Mucosa of rectum (tissue), 2 donors: ENCODE measurements at regions not wholly inside any gene's neighbourhood (a gene's known extent, or its start where the extent isn't known, plus 50 kb on each side); places are given as distances from the start of the nearest gene placed in this dataset.

Source experiments
- H3K27ac ChIP-seq, 2 donors: one replicate each; pipeline ENCODE4 v1.7.0; 2013; ENCODE audit warnings: inconsistent platforms in 2 of 2, low read depth in 2 of 2, low read length in 2 of 2
- H3K27me3 ChIP-seq, 2 donors: one replicate each; pipeline ENCODE4 v1.7.0; 2013; ENCODE audit warnings: low read length in 2 of 2; ENCODE audit not compliant: control insufficient read depth in 2 of 2, insufficient read depth in 2 of 2
- H3K36me3 ChIP-seq, 2 donors: one replicate each; pipeline ENCODE4 v1.7.0; 2013; ENCODE audit warnings: low read length in 2 of 2; ENCODE audit not compliant: control insufficient read depth in 2 of 2, insufficient read depth in 2 of 2
- H3K4me1 ChIP-seq, 2 donors: one replicate each; pipeline ENCODE4 v1.7.0; 2013; ENCODE audit warnings: low read length in 2 of 2, mild to moderate bottlenecking in 1 of 2; ENCODE audit not compliant: control insufficient read depth in 2 of 2, insufficient read depth in 2 of 2
- H3K4me3 ChIP-seq, 2 donors: one replicate each; pipeline ENCODE4 v1.7.0; 2013; ENCODE audit warnings: low read length in 2 of 2
- H3K9ac ChIP-seq, 2 donors: one replicate each; pipeline ENCODE4 v1.7.0; 2013; ENCODE audit warnings: low read length in 2 of 2, low read depth in 1 of 2, mild to moderate bottlenecking in 1 of 2
- H3K9me3 ChIP-seq, 2 donors: one replicate each; pipeline ENCODE4 v1.7.0; 2013; ENCODE audit warnings: low read length in 2 of 2; ENCODE audit not compliant: control insufficient read depth in 2 of 2
- donor health status: healthy.
- donor health status: Normal muscosa, but diverticular disease.

DNA sequence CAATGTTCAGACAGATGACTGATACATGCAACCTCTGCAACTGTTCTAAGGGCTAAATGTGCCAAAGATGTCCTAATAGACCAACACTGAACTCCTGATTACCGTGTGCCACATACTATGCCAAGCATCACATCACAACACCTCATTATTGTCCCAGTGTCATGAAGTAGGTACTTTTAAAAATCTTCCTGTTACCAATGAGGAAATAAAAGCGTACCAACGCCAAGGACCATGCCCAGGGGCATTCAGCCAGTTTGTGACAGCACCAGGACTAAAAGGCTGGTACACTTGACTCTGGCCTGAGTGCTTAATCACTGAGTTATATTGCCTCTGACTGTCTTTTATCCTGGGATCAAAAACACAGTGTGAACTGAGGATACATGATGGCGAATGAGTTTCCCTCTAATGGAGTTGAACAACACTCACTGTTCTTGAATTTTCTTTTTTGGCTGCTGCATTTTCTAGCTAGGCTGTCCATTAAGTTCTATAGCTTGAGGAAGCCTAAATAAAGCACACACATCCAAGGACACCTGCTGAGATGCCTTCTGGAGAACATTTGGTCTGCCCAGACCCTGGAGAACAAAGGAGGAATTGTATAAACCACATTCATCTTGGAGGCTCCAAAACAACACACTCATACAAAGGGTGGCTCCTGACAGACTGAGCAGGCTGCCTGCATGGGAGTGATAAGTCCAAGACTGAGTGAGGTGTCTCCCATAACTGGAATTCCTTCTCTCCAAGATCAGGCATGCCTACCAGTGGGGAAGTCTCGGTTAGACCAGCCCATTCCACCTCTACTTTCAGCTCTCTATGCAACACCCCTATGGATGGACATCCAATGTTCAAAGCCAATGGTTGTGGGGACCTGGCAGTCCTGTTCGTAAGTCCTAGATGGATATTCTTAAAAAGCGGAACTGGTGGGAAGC lies 126.7 kb upstream of the PRICKLE2 start:
- Histone ChIP-seq H3K36me3 (no peaks in the 10 kb centered on the region), H3K4me1 (no peaks in the 10 kb centered on the region), H3K4me3 (no peak overlapping the region), H3K27me3 (no peaks in the 10 kb centered on the region), H3K27ac (peak overlapping the region in 1 of 2 donors; percentile 2), H3K9ac (no peak overlapping the region), H3K9me3 (no peaks in the 10 kb centered on the region)

DNA sequence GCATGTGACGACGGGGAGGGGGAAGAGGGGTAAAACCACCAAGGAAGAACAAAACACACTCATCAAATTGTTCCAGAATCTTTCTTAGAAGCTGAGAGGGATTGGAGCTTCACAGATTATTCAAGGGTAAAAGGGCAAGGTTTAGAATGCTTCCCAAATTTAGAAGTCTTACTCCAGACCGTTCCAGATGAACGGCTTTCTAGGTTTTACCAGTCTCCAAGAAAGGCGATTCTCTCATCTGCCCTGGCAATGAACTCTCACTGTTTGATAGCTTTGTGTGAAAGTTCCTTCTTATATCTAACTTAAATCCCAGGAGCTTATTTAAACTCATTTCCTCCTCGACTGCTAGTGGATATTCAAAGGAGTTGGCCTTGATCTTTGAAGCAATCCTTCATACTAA lies 124.3 kb upstream of the PRICKLE2 start:
- Histone ChIP-seq H3K27me3 (no peaks in the 10 kb centered on the region), H3K9ac (no peak overlapping the region), H3K9me3 (no peaks in the 10 kb centered on the region), H3K27ac (no peak overlapping the region), H3K4me1 (peaks cover 0 to 2% of the 10 kb centered on the region in 2 donors), H3K4me3 (no peak overlapping the region), H3K36me3 (no peaks in the 10 kb centered on the region)

DNA sequence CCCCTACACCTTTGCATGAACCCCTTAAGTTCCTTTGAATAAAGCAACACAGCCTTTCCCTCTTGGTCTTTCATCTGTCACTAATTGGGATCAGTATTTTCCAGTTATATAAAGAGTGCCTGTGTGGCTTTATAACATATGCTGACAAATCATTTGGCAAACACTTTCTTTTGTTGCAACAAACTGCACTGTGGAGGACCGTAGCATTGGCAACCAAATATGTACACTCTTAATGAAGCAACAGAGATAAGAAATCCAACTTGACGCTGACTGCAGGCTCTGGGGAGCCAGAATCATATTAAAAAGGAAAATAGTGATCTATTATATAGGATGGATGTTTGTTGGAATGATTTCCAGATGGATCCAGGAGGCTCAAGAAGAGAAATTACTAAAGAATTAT lies 120.1 kb upstream of the PRICKLE2 start:
- H3K4me3 ChIP-seq = no peak overlapping the region
- no peak overlapping the region for H3K9ac ChIP-seq
- H3K9me3 ChIP-seq = no peaks in the 10 kb centered on the region
- H3K4me1 ChIP-seq = peaks cover 0 to 2% of the 10 kb centered on the region in 2 donors
- peak overlapping the region; percentile 20 to 42 for H3K27ac ChIP-seq
- no peaks in the 10 kb centered on the region for H3K27me3 ChIP-seq
- no peaks in the 10 kb centered on the region for H3K36me3 ChIP-seq

DNA sequence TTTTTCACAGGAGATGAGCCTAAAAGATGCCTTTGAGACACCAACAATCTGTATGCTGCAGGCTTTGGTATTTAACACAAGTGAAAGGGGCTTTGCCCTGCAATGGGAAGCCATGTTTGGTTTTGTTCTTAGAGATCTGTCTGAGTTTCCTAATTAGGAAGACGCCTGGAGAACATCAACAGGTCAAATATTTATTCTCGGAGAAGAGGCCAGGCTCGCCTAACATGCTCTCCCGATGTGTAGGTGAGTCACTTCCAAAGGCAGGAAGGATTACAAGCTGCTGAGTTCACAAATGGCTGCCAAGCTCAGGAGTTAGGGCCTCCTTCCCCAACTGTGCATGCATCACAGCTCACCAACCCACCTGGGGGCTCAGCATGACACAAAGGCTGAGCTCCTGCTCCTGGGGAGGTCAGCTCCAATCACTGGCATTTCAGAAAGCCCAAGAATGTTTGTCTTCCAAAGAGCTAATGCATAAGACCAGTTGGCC lies 119.5 kb upstream of the PRICKLE2 start:
- peaks cover 0 to 2% of the 10 kb centered on the region in 2 donors for H3K4me1 ChIP-seq
- no peaks in the 10 kb centered on the region for H3K36me3 ChIP-seq
- no peak overlapping the region for H3K4me3 ChIP-seq
- H3K27ac ChIP-seq = peak overlapping the region; percentile 35 to 43
- no peak overlapping the region for H3K9ac ChIP-seq
- H3K27me3 ChIP-seq = no peaks in the 10 kb centered on the region
- H3K9me3 ChIP-seq = no peaks in the 10 kb centered on the region

DNA sequence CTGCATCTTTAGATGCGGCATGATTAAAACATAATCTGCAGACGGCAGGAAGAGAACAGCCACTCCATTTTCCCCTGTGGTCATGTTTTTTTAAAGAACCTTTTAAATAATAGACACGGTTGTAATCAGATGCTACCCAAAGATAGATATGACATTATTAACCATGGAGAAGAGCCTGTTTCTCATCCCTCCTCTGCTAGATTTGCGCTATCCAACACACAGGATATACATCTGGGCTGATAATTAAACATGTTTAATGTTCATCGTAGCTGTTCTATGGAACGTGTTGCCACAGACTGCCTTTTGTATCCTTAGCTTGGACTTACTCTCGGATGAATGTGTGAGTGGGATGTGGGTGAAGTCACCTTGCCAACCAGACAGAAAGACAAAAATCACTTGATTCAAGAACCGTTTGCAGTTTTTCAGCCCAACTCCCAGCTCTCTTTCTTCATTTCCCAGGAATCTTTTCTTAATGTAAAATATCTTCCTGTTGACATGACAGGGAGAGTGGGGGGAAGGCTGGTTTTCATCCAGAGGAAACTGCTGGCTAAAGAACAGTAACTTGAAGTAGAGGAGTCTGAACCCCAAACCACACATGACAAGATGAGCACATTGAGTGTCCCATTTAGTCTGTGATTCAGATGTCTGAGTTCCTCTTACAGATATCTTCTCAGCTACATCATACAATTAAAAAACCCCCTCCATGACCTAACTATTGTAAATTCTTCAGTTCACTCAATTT lies 118.6 kb upstream of the PRICKLE2 start:
- H3K9me3 ChIP-seq = no peaks in the 10 kb centered on the region
- H3K27ac ChIP-seq = peak overlapping the region; percentile 11 to 43
- no peaks in the 10 kb centered on the region for H3K27me3 ChIP-seq
- H3K4me3 ChIP-seq = no peak overlapping the region
- H3K36me3 ChIP-seq = no peaks in the 10 kb centered on the region
- H3K9ac ChIP-seq = no peak overlapping the region
- H3K4me1 ChIP-seq = peaks cover 0 to 2% of the 10 kb centered on the region in 2 donors

DNA sequence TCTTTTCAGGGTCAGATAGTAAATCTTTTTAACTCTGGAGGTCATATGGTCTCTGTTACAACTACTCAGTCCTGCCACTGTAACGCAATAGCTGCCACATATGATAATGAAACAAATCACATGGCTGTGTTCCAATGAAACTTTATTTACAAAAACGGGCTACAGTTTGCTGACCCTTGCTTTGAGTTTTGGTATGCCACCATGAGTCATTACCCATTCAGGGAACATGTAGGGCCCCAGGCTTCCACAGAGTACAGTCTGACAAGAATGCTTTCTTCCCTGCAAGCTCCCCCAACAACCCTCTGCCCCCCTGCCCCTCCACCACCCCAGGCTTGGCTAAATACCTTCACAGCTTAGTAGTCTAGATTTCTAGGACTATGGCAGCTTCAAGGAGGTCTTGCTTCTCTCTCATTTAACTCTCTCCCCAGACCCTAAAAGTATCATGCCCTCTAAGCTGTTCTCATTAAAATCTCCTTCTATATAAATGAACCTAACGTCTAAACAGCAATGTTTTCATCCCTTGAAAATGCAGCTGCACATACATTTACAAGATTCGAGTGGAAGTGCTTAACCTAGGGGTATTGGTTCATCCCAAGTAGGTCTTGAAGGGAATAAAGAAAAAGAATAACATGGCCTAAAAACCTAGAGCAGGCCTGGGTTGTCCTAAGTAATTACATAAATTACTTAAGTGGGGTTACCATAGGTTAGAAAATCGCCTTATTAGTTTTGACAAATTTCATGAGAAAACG lies 117.8 kb upstream of the PRICKLE2 start:
- Histone ChIP-seq H3K9ac (no peak overlapping the region), H3K4me1 (peaks cover 0 to 2% of the 10 kb centered on the region in 2 donors), H3K4me3 (no peak overlapping the region), H3K27me3 (no peaks in the 10 kb centered on the region), H3K27ac (peak overlapping the region; percentile 11 to 43), H3K9me3 (no peaks in the 10 kb centered on the region), H3K36me3 (no peaks in the 10 kb centered on the region)

DNA sequence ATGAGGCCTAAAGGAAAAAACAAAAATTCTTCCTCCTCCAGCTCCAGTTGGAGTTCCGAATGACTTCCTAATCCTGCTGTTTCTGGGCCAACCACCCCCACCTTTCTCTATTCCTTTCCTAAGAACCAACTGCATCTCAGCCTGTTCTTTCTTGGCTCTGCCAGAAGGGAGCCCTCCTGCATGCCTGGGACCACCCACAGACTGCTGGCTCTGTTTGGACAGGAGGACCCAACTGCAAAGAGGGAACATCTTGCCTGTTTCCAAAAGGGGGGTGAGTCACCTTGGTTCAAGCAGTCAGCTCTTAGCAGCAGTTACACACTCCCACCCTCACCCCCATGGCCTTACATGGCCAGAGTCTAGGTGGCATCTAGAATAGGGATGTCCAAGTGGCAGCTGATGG lies 116.0 kb upstream of the PRICKLE2 start:
- H3K4me3 ChIP-seq = no peak overlapping the region
- no peaks in the 10 kb centered on the region for H3K27me3 ChIP-seq
- no peak overlapping the region for H3K9ac ChIP-seq
- H3K4me1 ChIP-seq = peaks cover 0 to 2% of the 10 kb centered on the region in 2 donors
- H3K36me3 ChIP-seq = no peaks in the 10 kb centered on the region
- H3K27ac ChIP-seq = peak overlapping the region; percentile 43 to 50
- H3K9me3 ChIP-seq = no peaks in the 10 kb centered on the region

DNA sequence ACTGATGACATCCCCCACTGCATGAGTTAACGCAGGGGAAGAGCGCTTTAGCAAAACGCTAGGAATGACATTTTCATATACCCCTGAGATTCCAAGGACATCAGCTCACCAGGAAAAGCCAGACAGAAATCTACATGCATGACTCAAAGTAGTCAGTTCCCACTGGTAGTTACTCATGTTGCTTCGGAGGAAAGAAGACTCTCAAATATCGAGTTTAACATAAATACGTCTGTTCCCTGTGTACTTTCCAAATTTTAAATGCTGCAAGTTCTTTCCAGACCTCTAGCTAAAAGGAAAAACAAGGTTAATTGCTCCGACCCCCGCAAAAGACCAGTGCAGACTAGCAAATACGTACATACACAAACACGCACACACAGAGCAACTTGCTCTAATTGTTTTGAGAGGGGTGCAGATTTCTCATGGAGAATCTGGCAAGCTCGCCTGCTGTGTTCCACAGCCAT lies 115.4 kb upstream of the PRICKLE2 start:
- no peaks in the 10 kb centered on the region for H3K9me3 ChIP-seq
- no peak overlapping the region for H3K9ac ChIP-seq
- peaks cover 0 to 2% of the 10 kb centered on the region in 2 donors for H3K4me1 ChIP-seq
- H3K36me3 ChIP-seq = no peaks in the 10 kb centered on the region
- peak overlapping the region; percentile 44 to 50 for H3K27ac ChIP-seq
- H3K4me3 ChIP-seq = no peak overlapping the region
- H3K27me3 ChIP-seq = no peaks in the 10 kb centered on the region

DNA sequence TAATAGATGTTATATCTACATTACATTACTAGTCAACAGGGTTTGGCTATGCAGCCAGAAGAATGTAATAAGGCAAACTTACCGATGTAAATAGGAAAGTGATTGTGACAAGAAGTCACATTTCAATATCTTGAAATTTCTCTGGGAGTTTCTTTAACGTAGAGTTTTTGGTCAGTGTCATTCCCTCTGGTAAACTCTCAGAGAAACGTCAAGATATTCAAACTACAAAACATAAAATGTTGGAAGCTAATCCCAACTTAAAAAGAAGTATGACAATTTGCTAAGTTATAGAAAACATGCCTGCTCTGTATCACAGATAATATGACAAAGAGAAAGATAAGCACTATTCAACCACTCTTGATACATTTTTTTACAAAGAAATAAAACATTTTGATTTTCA lies 111.2 kb upstream of the PRICKLE2 start:
- no peaks in the 10 kb centered on the region for H3K27me3 ChIP-seq
- no peaks in the 10 kb centered on the region for H3K36me3 ChIP-seq
- no peak overlapping the region for H3K27ac ChIP-seq
- no peak overlapping the region for H3K4me3 ChIP-seq
- H3K9ac ChIP-seq = no peak overlapping the region
- H3K4me1 ChIP-seq = no peaks in the 10 kb centered on the region
- H3K9me3 ChIP-seq = no peaks in the 10 kb centered on the region
